HG03521 (cell line): ENCODE measurements at regions not wholly inside any gene's neighbourhood (a gene's known extent, or its start where the extent isn't known, plus 50 kb on each side); places are given as distances from the start of the nearest gene placed in this dataset.
"Not testable (repeated sequence)": the region's sequence is repeated elsewhere in the genome, so short reads cannot be mapped to it uniquely, and the experiment has no call there.

Experiments used
- ATAC-seq: cut with Tn5 transposase; IDR thresholded peaks from one replicate; pipeline ENCODE4 v1.9.1; 2021; ENCODE audit warnings: mild to moderate bottlenecking, moderate library complexity; ENCODE audit not compliant: unreplicated experiment

GRCh38 chr3:80007522-80007921 lies 239.7 kb upstream of the ROBO1 start:
- no peak for ATAC-seq

- no peak for ATAC-seq
Measured at GRCh38 chr3:80006315-80006714, 238.5 kb upstream of the ROBO1 start.

- ATAC-seq = no peak
Measured at GRCh38 chr3:80000022-80000421, 232.2 kb upstream of the ROBO1 start.

- ATAC-seq = no peak
Measured at GRCh38 chr3:79994397-79994796, 226.6 kb upstream of the ROBO1 start.

- ATAC-seq = no peak
Measured at GRCh38 chr3:79986338-79986737, 218.5 kb upstream of the ROBO1 start.

GRCh38 chr3:79985816-79986215 lies 218.0 kb upstream of the ROBO1 start:
- no peak for ATAC-seq

- ATAC-seq = no peak
Measured at GRCh38 chr3:79983118-79983517, 215.3 kb upstream of the ROBO1 start.

- no peak for ATAC-seq
Measured at GRCh38 chr3:79979990-79980389, 212.2 kb upstream of the ROBO1 start.

- no peak for ATAC-seq
Measured at GRCh38 chr3:79976466-79976865, 208.7 kb upstream of the ROBO1 start.

- ATAC-seq = no peak
Measured at GRCh38 chr3:79973917-79974595, 206.3 kb upstream of the ROBO1 start.

- no peak for ATAC-seq
Measured at GRCh38 chr3:79973482-79973881, 205.7 kb upstream of the ROBO1 start.

- ATAC-seq = no peak
Measured at GRCh38 chr3:79968418-79968817, 200.6 kb upstream of the ROBO1 start.

- no peak for ATAC-seq
Measured at GRCh38 chr3:79960594-79960993, 192.8 kb upstream of the ROBO1 start.

GRCh38 chr3:79957066-79957465 lies 189.3 kb upstream of the ROBO1 start:
- ATAC-seq = no peak

GRCh38 chr3:79954756-79955155 lies 187.0 kb upstream of the ROBO1 start:
- ATAC-seq = no peak

- no peak for ATAC-seq
Measured at GRCh38 chr3:79953591-79954101, 185.8 kb upstream of the ROBO1 start.

GRCh38 chr3:79951426-79951825 lies 183.6 kb upstream of the ROBO1 start:
- ATAC-seq = not testable (repeated sequence)

- no peak for ATAC-seq
Measured at GRCh38 chr3:79947957-79948356, 180.2 kb upstream of the ROBO1 start.

GRCh38 chr3:79947469-79947868 lies 179.7 kb upstream of the ROBO1 start:
- ATAC-seq = no peak

GRCh38 chr3:79937567-79937966 lies 169.8 kb upstream of the ROBO1 start:
- no peak for ATAC-seq

- ATAC-seq = no peak
Measured at GRCh38 chr3:79930196-79930595, 162.4 kb upstream of the ROBO1 start.

- ATAC-seq = no peak
Measured at GRCh38 chr3:79928687-79929408, 161.1 kb upstream of the ROBO1 start.
